Thyroid gland (tissue), 4 donors: ENCODE measurements at regions not wholly inside any gene's neighbourhood (a gene's known extent, or its start where the extent isn't known, plus 50 kb on each side); places are given as distances from the start of the nearest gene placed in this dataset.

Experiments
- CTCF ChIP-seq, 6 experiments: fragments of 200-600 bp in 3 of 6; fragments of 450-650 bp in 3 of 6; sonication (generic) in 3 of 6; IDR thresholded peaks; one replicate each; pipeline ENCODE4 v1.5.1; 2016 to 2019; ENCODE audit warnings: antibody characterized with exemption in 6 of 6, mild to moderate bottlenecking in 2 of 6, inconsistent platforms in 1 of 6, moderate library complexity in 1 of 6
- POLR2A ChIP-seq, 2 donors: fragments of 450-650 bp; IDR thresholded peaks; one replicate each; pipeline ENCODE4 v1.6.1; 2017; ENCODE audit warnings: antibody characterized with exemption in 2 of 2, mild to moderate bottlenecking in 2 of 2, moderate library complexity in 1 of 2

GRCh38 chr10:45150997-45151396, 150.3 kb downstream of the ZNF22 start:
- TF ChIP-seq POLR2A (IDR thresholded peaks at IDR 0.05) (no peak), CTCF (IDR thresholded peaks at IDR 0.05) (no peak)
